Vagina (tissue), 2 donors: ENCODE measurements at regions not wholly inside any gene's neighbourhood (a gene's known extent, or its start where the extent isn't known, plus 50 kb on each side); places are given as distances from the start of the nearest gene placed in this dataset.

Source experiments
- POLR2A ChIP-seq, 2 donors: fragments of 450-650 bp; IDR thresholded peaks; one replicate each; pipeline ENCODE4 v1.6.1; 2017; ENCODE audit warnings: antibody characterized with exemption in 2 of 2, mild to moderate bottlenecking in 2 of 2, moderate library complexity in 2 of 2
- TF ChIP-seq, protein P1 (sequence below), 3 experiments: fragments of 450-650 bp in 2 of 3; fragments of 200-600 bp in 1 of 3; sonication (generic) in 1 of 3; IDR thresholded peaks; one replicate each; pipeline ENCODE4 v1.5.1; 2017 to 2019; ENCODE audit warnings: antibody characterized with exemption in 3 of 3, mild to moderate bottlenecking in 2 of 3, moderate library complexity in 2 of 3

DNA sequence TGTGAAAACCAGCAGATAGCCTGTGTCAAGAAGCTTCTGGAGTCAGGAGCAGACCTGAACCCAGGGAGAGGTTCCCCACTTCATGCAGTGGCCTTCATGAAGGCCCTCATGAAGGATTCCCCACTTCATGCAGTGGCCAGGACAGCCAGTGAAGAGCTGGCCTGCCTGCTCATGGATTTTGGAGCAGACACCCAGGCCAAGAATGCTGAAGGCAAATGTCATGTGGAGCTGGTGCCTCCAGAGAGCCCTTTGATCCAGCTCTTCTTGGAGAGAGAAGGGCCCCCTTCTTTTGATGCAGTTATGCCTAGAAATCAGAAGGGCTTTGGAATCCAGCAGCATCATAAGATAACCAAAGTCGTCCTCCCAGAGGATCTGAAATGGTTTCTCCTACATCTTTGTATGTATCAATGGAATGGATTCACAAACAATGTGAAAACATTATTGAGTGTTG, 103.9 kb upstream of the CHD2 start:
- TF ChIP-seq, protein P1, sequence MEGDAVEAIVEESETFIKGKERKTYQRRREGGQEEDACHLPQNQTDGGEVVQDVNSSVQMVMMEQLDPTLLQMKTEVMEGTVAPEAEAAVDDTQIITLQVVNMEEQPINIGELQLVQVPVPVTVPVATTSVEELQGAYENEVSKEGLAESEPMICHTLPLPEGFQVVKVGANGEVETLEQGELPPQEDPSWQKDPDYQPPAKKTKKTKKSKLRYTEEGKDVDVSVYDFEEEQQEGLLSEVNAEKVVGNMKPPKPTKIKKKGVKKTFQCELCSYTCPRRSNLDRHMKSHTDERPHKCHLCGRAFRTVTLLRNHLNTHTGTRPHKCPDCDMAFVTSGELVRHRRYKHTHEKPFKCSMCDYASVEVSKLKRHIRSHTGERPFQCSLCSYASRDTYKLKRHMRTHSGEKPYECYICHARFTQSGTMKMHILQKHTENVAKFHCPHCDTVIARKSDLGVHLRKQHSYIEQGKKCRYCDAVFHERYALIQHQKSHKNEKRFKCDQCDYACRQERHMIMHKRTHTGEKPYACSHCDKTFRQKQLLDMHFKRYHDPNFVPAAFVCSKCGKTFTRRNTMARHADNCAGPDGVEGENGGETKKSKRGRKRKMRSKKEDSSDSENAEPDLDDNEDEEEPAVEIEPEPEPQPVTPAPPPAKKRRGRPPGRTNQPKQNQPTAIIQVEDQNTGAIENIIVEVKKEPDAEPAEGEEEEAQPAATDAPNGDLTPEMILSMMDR (IDR thresholded peaks at IDR 0.05): no peak
- TF ChIP-seq POLR2A (IDR thresholded peaks at IDR 0.05): no peak
